NB4 (cell line): ENCODE measurements at regions not wholly inside any gene's neighbourhood (a gene's known extent, or its start where the extent isn't known, plus 50 kb on each side); places are given as distances from the start of the nearest gene placed in this dataset.

Experiments
- DNase-seq: peaks from one replicate; pipeline ENCODE4 v3.0.0; 2010; ENCODE audit warnings: low read depth
- H3K4me3 ChIP-seq: one replicate; pipeline ENCODE4 v1.5.1; 2011; ENCODE audit warnings: mild to moderate bottlenecking, low read depth, low read length, moderate library complexity
- CTCF ChIP-seq: IDR thresholded peaks from one replicate; pipeline ENCODE4 v1.5.1; 2012; ENCODE audit warnings: low read depth, low read length
- MYC ChIP-seq: IDR thresholded peaks from 2 replicates; pipeline ENCODE4 v1.6.1; 2011; ENCODE audit warnings: low read depth, low read length
- POLR2A ChIP-seq: IDR thresholded peaks from 2 replicates; pipeline ENCODE4 v1.6.1; 2011; ENCODE audit warnings: mild to moderate bottlenecking; ENCODE audit not compliant: insufficient read length; ENCODE audit errors: extremely low read depth
- TF ChIP-seq, protein P1 (sequence below): IDR thresholded peaks from 2 replicates; pipeline ENCODE4 v1.6.1; 2011; ENCODE audit warnings: low read depth, low read length

GRCh38 chr2:156753766-156754165 lies 317.6 kb downstream of the GPD2 start:
- TF ChIP-seq MYC (no peak), POLR2A (no peak), CTCF (no peak)
- TF ChIP-seq, protein P1, sequence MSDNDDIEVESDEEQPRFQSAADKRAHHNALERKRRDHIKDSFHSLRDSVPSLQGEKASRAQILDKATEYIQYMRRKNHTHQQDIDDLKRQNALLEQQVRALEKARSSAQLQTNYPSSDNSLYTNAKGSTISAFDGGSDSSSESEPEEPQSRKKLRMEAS, result no peak
- no peak for DNase-seq
- H3K4me3 ChIP-seq, result no peak overlapping the region

DNA sequence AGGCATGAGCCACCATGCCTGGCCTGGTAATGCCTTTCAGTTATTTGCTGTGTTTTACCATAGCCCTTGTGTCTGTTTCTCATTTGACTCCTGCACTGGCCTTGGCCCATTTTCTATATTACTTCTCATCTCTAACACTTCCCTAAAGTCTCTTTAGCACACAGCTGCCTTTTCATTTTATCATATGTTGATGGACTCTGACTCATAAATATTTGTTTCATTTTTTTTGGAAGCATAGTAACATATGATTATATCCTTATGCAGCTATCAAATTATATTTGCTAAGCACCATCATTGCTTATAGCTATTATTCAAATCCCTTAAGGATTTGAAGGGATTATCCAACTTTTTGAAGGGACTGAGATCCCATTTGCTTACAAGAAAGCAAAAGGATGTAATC lies 320.3 kb downstream of the GPD2 start:
- TF ChIP-seq MYC (no peak), CTCF (no peak), POLR2A (no peak)
- TF ChIP-seq, protein P1, result no peak
- no peak overlapping the region for H3K4me3 ChIP-seq
- no peak for DNase-seq

GRCh38 chr2:156763174-156763573 lies 327.0 kb downstream of the GPD2 start:
- no peak for DNase-seq
- no peak overlapping the region for H3K4me3 ChIP-seq
- no peak for TF ChIP-seq MYC
- TF ChIP-seq CTCF, result no peak
- TF ChIP-seq, protein P1, result no peak
- TF ChIP-seq POLR2A, result no peak

DNA sequence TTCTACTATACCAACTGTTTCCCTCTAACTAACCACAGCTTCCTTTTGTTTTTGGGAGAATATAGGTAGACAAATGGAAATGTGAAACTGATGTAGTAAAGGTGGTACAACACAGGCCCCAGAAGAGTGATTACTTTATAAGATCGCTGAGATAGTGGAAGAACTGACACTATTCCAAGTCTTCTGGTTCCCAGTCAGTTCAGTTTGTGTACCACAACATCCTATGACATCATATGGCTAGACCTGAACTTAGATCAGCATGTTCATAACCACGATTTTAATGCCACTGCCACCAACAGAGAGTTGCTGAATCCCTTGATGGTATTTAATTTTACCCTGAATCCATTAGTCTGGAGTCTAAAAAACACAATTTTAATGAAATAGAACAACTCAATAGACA lies 328.9 kb downstream of the GPD2 start:
- no peak for DNase-seq
- no peak for TF ChIP-seq MYC
- no peak for TF ChIP-seq POLR2A
- TF ChIP-seq, protein P1, result no peak
- TF ChIP-seq CTCF, result no peak
- no peak overlapping the region for H3K4me3 ChIP-seq

DNA sequence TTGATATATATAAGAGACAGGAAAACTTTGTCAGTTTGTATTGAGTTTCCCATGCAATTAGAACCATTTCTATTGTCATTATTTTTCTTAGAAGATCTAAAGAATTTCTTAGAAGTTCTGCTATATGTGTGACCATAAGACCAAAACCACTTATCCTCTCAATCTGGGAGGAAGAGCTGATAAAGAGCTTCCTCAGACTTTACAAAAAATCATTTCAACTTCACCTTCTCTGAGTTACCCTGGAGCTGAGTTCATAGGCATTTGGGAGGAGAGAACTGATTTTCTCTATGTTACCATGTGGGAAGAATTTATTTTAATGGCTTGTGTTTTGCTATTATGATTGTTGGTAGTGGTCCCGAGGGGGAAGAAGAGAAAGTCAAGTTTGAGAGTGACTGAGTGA lies 329.3 kb downstream of the GPD2 start:
- H3K4me3 ChIP-seq, result no peak overlapping the region
- no peak for DNase-seq
- TF ChIP-seq, protein P1, result no peak
- no peak for TF ChIP-seq MYC
- TF ChIP-seq CTCF, result no peak
- TF ChIP-seq POLR2A, result no peak

DNA sequence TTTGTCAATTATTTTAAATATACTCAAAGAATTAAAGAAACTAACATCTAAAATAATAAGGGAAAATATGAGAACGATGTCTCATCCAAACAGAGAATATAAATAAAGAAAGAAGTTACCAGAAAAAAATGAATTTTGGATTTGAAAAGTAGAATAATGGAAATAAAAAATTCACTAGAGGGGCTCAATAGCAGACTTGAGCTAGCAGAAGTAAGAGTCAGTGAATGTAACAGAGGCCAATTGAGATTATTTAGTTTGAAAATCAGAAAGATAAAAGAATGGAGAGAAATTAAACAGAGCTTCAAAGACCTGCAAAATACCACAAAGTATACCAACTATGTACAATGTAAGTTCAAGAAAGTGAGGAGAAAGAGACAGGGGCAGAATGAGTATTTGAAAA lies 333.6 kb downstream of the GPD2 start:
- DNase-seq, result no peak
- H3K4me3 ChIP-seq, result no peak overlapping the region
- TF ChIP-seq POLR2A (no peak), CTCF (no peak)
- TF ChIP-seq, protein P1, result no peak
